Pancreas (tissue), 10 donors: ENCODE measurements at regions not wholly inside any gene's neighbourhood (a gene's known extent, or its start where the extent isn't known, plus 50 kb on each side); places are given as distances from the start of the nearest gene placed in this dataset.

Experiments used
- ATAC-seq, 4 donors: fragments of 200-7000 bp; cut with Tn5 transposase; one replicate each; pipeline versions ENCODE4 v1.8.0 to v1.9.1; 2020; ENCODE audit warnings: mild to moderate bottlenecking in 4 of 4, moderate library complexity in 4 of 4
- DNase-seq, 6 donors: peaks; one replicate each; pipeline ENCODE4 v3.0.0-alpha.2; 2020
- FAIRE-seq: peaks from 2 replicates; lab custom pipeline; 2012; peaks lifted over from hg19 to GRCh38; lab: Jason Lieb, UNC
- H3K27ac ChIP-seq, 4 donors: fragments of 200-600 bp; sonication (generic); 1 replicate in 3 of 4; 2 replicates in 1 of 4; pipeline versions ENCODE4 v1.5.0 to v1.8.0; 2020
- H3K27me3 ChIP-seq, 4 donors: fragments of 200-600 bp; one replicate each; pipeline ENCODE4 v1.8.0; 2021
- H3K36me3 ChIP-seq, 3 donors: fragments of 200-600 bp; sonication (generic) in 1 of 3; one replicate each; pipeline versions ENCODE4 v1.5.0 to v1.8.0; 2020 to 2021
- H3K4me1 ChIP-seq, 3 donors: fragments of 200-600 bp; one replicate each; pipeline ENCODE4 v1.8.0; 2021
- H3K4me3 ChIP-seq, 4 donors: fragments of 200-600 bp; sonication (generic) in 2 of 4; one replicate each; pipeline versions ENCODE4 v1.5.0 to v1.8.0; 2020 to 2021
- H3K9me3 ChIP-seq, 4 donors: fragments of 200-600 bp; one replicate each; pipeline ENCODE4 v1.8.0; 2021
- CTCF ChIP-seq, 4 donors: fragments of 200-600 bp; sonication (generic) in 3 of 4; IDR thresholded peaks; one replicate each; pipeline versions ENCODE4 v1.5.0 to v1.8.0; 2021; ENCODE audit warnings: antibody characterized with exemption in 4 of 4
- WGBS, 2 donors: extraction: QIAGEN DNeasy Blood & Tissue Kit; methylation state at CpG; one replicate each; pipeline ENCODE4 v1.1.7; 2013; 5-methylcytosine and 5-hydroxymethylcytosine counted together
- intact Hi-C, 3 donors: fragments of 100-400 bp; cut with DNase I; formaldehyde crosslinking; loops; one replicate each; pipeline versions ENCODE4 v1.11.1 to v1.14.2; 2022
- donor health status: healthy with polysubstance abuse.
- donor health status: DM: no; HTN: no; CAD: no; lungs with moderate emphysema.
- donor health status: DM: no; HTN: no; CAD: no.
- donor health status: control.
- donor health status: control.
- donor health status: Bipolar disorder and iron deficiency.
- donor health status: DM: yes; HTN: yes; CAD: no.
- donor health status: DM: no; HTN: no; CAD: no.
- donor health status: DM: no; HTN: no; CAD: no.
- donor health status: DM: yes; HTN: yes; CAD: no.

- no peak overlapping the region for H3K4me3 ChIP-seq
- H3K27ac ChIP-seq: no peak overlapping the region
- TF ChIP-seq CTCF (IDR thresholded peaks at IDR 0.05): no peak
- intact Hi-C loops: loop anchor here in 1 of 3 donors (10.0 kb wide), 1 partner anchor 189 kb away; no protein-coding TSS in a partner anchor
- 57 to 62% methylated on average over 9 of the region's 9 CpGs for WGBS, 2 donors
- no peak for DNase-seq
- no peak for ATAC-seq
- no peaks in the 10 kb centered on the region for H3K9me3 ChIP-seq
- H3K27me3 ChIP-seq: no peaks in the 10 kb centered on the region
- FAIRE-seq: no peak
- no peaks in the 10 kb centered on the region for H3K36me3 ChIP-seq
- H3K4me1 ChIP-seq: peaks cover 0 to 6% (median 6%) of the 10 kb centered on the region in 3 donors
These were observed 68.4 kb upstream of the NOX3 start for GRCh38 chr6:155523821-155524651.

- no peak for TF ChIP-seq CTCF (IDR thresholded peaks at IDR 0.05)
- Histone ChIP-seq H3K27me3 (no peaks in the 10 kb centered on the region), H3K9me3 (no peaks in the 10 kb centered on the region), H3K27ac (no peak overlapping the region), H3K4me1 (no peaks in the 10 kb centered on the region), H3K36me3 (no peaks in the 10 kb centered on the region), H3K4me3 (no peak overlapping the region)
- intact Hi-C loops: loop anchor here in 1 of 3 donors (10.0 kb wide), 1 partner anchor 187 kb away; no protein-coding TSS in a partner anchor
- ATAC-seq (no peak), FAIRE-seq (no peak), DNase-seq (no peak)
These were observed 66.1 kb upstream of the NOX3 start for GRCh38 chr6:155521719-155522118.

DNA sequence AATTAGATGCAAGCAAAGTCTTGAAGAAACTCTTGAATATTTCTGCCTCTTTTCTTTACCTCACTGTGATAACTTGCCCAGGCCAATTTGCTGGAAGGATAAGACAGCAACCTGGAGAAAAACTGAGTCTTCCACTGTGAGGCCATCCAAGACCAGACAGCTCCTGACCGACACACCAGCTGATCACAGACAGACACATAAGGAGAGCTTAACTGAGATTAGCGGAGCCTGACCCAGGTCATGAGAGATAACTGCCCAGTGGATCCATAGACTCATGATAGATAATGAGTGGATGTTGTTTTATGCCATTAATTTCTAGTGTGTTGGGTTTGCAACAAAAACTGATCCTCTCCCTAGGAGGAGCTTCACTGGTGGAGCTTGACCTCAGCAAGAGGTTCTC lies 64.4 kb upstream of the NOX3 start:
- no peaks in the 10 kb centered on the region for H3K4me1 ChIP-seq
- DNase-seq (no peak), ATAC-seq (no peak), FAIRE-seq (no peak)
- no peaks in the 10 kb centered on the region for H3K27me3 ChIP-seq
- intact Hi-C loops: loop anchor here in 1 of 3 donors (10.0 kb wide), 1 partner anchor 185 kb away; no protein-coding TSS in a partner anchor
- H3K27ac ChIP-seq: no peak overlapping the region
- WGBS, 2 donors: 84 to 91% methylated on average over 2 of the region's 2 CpGs
- no peak for TF ChIP-seq CTCF (IDR thresholded peaks at IDR 0.05)
- no peaks in the 10 kb centered on the region for H3K9me3 ChIP-seq
- H3K4me3 ChIP-seq: no peak overlapping the region
- H3K36me3 ChIP-seq: no peaks in the 10 kb centered on the region

GRCh38 chr6:155519176-155519738 lies 63.6 kb upstream of the NOX3 start:
- ATAC-seq (no peak), DNase-seq (no peak), FAIRE-seq (no peak)
- H3K4me1 ChIP-seq: no peaks in the 10 kb centered on the region
- intact Hi-C loops: loop anchor here in 1 of 3 donors (10.0 kb wide), 1 partner anchor 184 kb away; no protein-coding TSS in a partner anchor
- no peaks in the 10 kb centered on the region for H3K9me3 ChIP-seq
- 48% methylated on average over 1 of the region's 1 CpG for WGBS, 2 donors
- H3K27ac ChIP-seq: no peak overlapping the region
- H3K27me3 ChIP-seq: no peaks in the 10 kb centered on the region
- no peak overlapping the region for H3K4me3 ChIP-seq
- no peaks in the 10 kb centered on the region for H3K36me3 ChIP-seq
- no peak for TF ChIP-seq CTCF (IDR thresholded peaks at IDR 0.05)
